Left kidney (tissue), 1 donor: ENCODE measurements at regions not wholly inside any gene's neighbourhood (a gene's known extent, or its start where the extent isn't known, plus 50 kb on each side); places are given as distances from the start of the nearest gene placed in this dataset.
"Not testable (repeated sequence)": the region's sequence is repeated elsewhere in the genome, so short reads cannot be mapped to it uniquely, and the experiment has no call there.

Source experiments
- DNase-seq: peaks from one replicate; pipeline ENCODE4 v3.0.0-alpha.2; 2013

- no peak for DNase-seq
Measured at GRCh38 chr14:56422221-56422620, 157.4 kb upstream of the TMEM260 start.

- peak; percentile 62 for DNase-seq
Measured at GRCh38 chr14:56422703-56423213, 156.8 kb upstream of the TMEM260 start.

GRCh38 chr14:56423544-56423943 is 156.1 kb upstream of the TMEM260 start:
- no peak for DNase-seq

- DNase-seq, result no peak
Measured at GRCh38 chr14:56431013-56431412, 148.6 kb upstream of the TMEM260 start.

- no peak for DNase-seq
Measured at GRCh38 chr14:56449670-56450213, 129.9 kb upstream of the TMEM260 start.

- no peak for DNase-seq
Measured at GRCh38 chr14:56452940-56453339, 126.7 kb upstream of the TMEM260 start.

- not testable (repeated sequence) for DNase-seq
Measured at GRCh38 chr14:56454680-56455079, 124.9 kb upstream of the TMEM260 start.

GRCh38 chr14:56460469-56460868 is 119.1 kb upstream of the TMEM260 start:
- no peak for DNase-seq

- DNase-seq, result no peak
Measured at GRCh38 chr14:56461276-56462275, 118.0 kb upstream of the TMEM260 start.

GRCh38 chr14:56463271-56463890 is 116.2 kb upstream of the TMEM260 start:
- no peak for DNase-seq

GRCh38 chr14:56471056-56471455 is 108.5 kb upstream of the TMEM260 start:
- no peak for DNase-seq

GRCh38 chr14:56474419-56475022 is 105.1 kb upstream of the TMEM260 start:
- peak; percentile 56 for DNase-seq

- DNase-seq, result no peak
Measured at GRCh38 chr14:56482310-56482911, 97.2 kb upstream of the TMEM260 start.

- peak; percentile 19 for DNase-seq
Measured at GRCh38 chr14:56487090-56487667, 92.4 kb upstream of the TMEM260 start.

- no peak for DNase-seq
Measured at GRCh38 chr14:56487761-56488160, 91.8 kb upstream of the TMEM260 start.

- DNase-seq, result no peak
Measured at GRCh38 chr14:56488306-56488705, 91.3 kb upstream of the TMEM260 start.

GRCh38 chr14:56490379-56490778 is 89.2 kb upstream of the TMEM260 start:
- peak; percentile 17 for DNase-seq

- peak; percentile 69 for DNase-seq
Measured at GRCh38 chr14:56491299-56492285, 88.0 kb upstream of the TMEM260 start.

- DNase-seq, result no peak
Measured at GRCh38 chr14:56494167-56494566, 85.4 kb upstream of the TMEM260 start.

GRCh38 chr14:56498112-56498511 is 81.5 kb upstream of the TMEM260 start:
- no peak for DNase-seq
